ENCODE measurements at regions not wholly inside any gene's neighbourhood (a gene's known extent, or its start where the extent isn't known, plus 50 kb on each side); places are given as distances from the start of the nearest gene placed in this dataset.

GRCh38 chr7:1361016-1361755 is 98.1 kb downstream of the MICALL2 start:
- DNase-seq: no peak

- DNase-seq: no peak
Observed at GRCh38 chr7:1361756-1362125, 97.5 kb downstream of the MICALL2 start.

- DNase-seq: no peak
Observed at GRCh38 chr7:1362301-1362700, 97.0 kb downstream of the MICALL2 start.

- no peak for DNase-seq
Observed at GRCh38 chr7:1364068-1364905, 95.0 kb downstream of the MICALL2 start.

- no peak for DNase-seq
Observed at GRCh38 chr7:1364906-1365570, 94.2 kb downstream of the MICALL2 start.

- DNase-seq: no peak
Observed at GRCh38 chr7:1365846-1366245, 93.4 kb downstream of the MICALL2 start.

- DNase-seq: no peak
Observed at GRCh38 chr7:1366801-1367405, 92.4 kb downstream of the MICALL2 start.

- DNase-seq: no peak
Observed at GRCh38 chr7:1367501-1368183, 91.6 kb downstream of the MICALL2 start.

GRCh38 chr7:1368184-1368681 is 91.0 kb downstream of the MICALL2 start:
- DNase-seq: no peak

GRCh38 chr7:1368682-1369571 is 90.3 kb downstream of the MICALL2 start:
- DNase-seq: peak; percentile 2

GRCh38 chr7:1369916-1370657 is 89.2 kb downstream of the MICALL2 start:
- DNase-seq: no peak

GRCh38 chr7:1370738-1371137 is 88.5 kb downstream of the MICALL2 start:
- no peak for DNase-seq

- no peak for DNase-seq
Observed at GRCh38 chr7:1372063-1372462, 87.2 kb downstream of the MICALL2 start.

GRCh38 chr7:1372671-1373379 is 86.4 kb downstream of the MICALL2 start:
- no peak for DNase-seq

- DNase-seq: no peak
Observed at GRCh38 chr7:1377111-1377909, 82.0 kb downstream of the MICALL2 start.

- DNase-seq: no peak
Observed at GRCh38 chr7:1378610-1379601, 80.4 kb downstream of the MICALL2 start.

GRCh38 chr7:1380231-1380815 is 78.9 kb downstream of the MICALL2 start:
- no peak for DNase-seq
